A673 (cell line): ENCODE measurements at regions not wholly inside any gene's neighbourhood (a gene's known extent, or its start where the extent isn't known, plus 50 kb on each side); places are given as distances from the start of the nearest gene placed in this dataset.

Experiments used
- EZH2 ChIP-seq: fragments of 200-600 bp; sonication (generic); IDR thresholded peaks from 2 replicates; pipeline ENCODE4 v1.6.1; 2017; ENCODE audit warnings: borderline replicate concordance, low read depth, mild to moderate bottlenecking, mixed read lengths, antibody characterized with exemption, low read length; ENCODE audit not compliant: poor library complexity, severe bottlenecking
- TF ChIP-seq, protein P1 (sequence below): fragments of 300-800, 200-600 bp; sonication (generic); conservative IDR thresholded peaks from 2 replicates; pipeline ENCODE4 v1.5.1; 2017; ENCODE audit warnings: low read depth, mild to moderate bottlenecking, antibody characterized with exemption, low read length, moderate library complexity, mixed read lengths

DNA sequence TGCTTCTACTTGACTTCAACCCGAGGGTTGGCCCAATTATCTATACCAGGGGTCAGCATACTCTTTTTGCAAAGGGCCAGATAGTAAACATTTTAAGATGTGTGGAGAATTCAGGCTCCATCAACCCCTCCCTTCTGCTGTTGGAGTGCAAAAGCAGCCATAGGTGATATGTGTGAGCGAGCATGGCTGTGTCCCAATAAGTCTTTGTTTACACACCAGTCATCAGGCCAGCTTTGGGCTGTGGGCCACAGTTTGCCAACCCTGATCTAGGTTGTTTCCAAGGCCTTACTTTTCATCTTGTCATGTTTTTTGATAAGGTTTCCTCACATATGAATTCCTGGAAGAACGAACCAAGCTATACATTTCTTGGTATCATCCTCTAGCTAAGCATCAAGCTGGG is 136.9 kb upstream of the VIPR2 start:
- TF ChIP-seq EZH2, result no peak
- TF ChIP-seq, protein P1, sequence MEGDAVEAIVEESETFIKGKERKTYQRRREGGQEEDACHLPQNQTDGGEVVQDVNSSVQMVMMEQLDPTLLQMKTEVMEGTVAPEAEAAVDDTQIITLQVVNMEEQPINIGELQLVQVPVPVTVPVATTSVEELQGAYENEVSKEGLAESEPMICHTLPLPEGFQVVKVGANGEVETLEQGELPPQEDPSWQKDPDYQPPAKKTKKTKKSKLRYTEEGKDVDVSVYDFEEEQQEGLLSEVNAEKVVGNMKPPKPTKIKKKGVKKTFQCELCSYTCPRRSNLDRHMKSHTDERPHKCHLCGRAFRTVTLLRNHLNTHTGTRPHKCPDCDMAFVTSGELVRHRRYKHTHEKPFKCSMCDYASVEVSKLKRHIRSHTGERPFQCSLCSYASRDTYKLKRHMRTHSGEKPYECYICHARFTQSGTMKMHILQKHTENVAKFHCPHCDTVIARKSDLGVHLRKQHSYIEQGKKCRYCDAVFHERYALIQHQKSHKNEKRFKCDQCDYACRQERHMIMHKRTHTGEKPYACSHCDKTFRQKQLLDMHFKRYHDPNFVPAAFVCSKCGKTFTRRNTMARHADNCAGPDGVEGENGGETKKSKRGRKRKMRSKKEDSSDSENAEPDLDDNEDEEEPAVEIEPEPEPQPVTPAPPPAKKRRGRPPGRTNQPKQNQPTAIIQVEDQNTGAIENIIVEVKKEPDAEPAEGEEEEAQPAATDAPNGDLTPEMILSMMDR, result no peak
